SK-MEL-5 (cell line): ENCODE measurements at regions not wholly inside any gene's neighbourhood (a gene's known extent, or its start where the extent isn't known, plus 50 kb on each side); places are given as distances from the start of the nearest gene placed in this dataset.

Experiments
- DNase-seq: peaks from one replicate; pipeline ENCODE4 v3.0.0-alpha.2; 2016; ENCODE audit warnings: low read depth, low spot score
- in situ Hi-C: cut with HindIII; loops from 2 replicates; pipeline ENCODE4 v1.10.0; 2016; ENCODE audit warnings: low sequenced_read_pairs, high pct_unique_total_duplicates, low pct_unique_long_range_greater_than_20kb

GRCh38 chr17:55829995-55830612 is 79.3 kb downstream of the PCTP start:
- in situ Hi-C loops = no loop called here

GRCh38 chr17:55830699-55831471 is 80.0 kb downstream of the PCTP start:
- peak; percentile 16 for DNase-seq
- in situ Hi-C loops = no loop called here

More at GRCh38 chr17:55829995-55830612, 79.3 kb downstream of the PCTP start:
- no peak for DNase-seq

- in situ Hi-C loops = no loop called here
- DNase-seq = no peak
These were observed 82.5 kb downstream of the PCTP start for GRCh38 chr17:55833306-55833705.

GRCh38 chr17:55842405-55843158 is 91.7 kb downstream of the PCTP start:
- DNase-seq = no peak
- in situ Hi-C loops = no loop called here

- in situ Hi-C loops = no loop called here
- no peak for DNase-seq
These were observed 92.9 kb downstream of the PCTP start for GRCh38 chr17:55843785-55844184.

- DNase-seq = peak; percentile 56
- in situ Hi-C loops = no loop called here
These were observed 94.5 kb downstream of the PCTP start for GRCh38 chr17:55845385-55845784.

GRCh38 chr17:55846745-55847144 is 95.9 kb downstream of the PCTP start:
- in situ Hi-C loops = no loop called here
- no peak for DNase-seq

- DNase-seq = peak; percentile 16
These were observed 101.9 kb downstream of the PCTP start for GRCh38 chr17:55852734-55853133.

GRCh38 chr17:55859301-55859795 is 108.5 kb downstream of the PCTP start:
- in situ Hi-C loops = no loop called here
- no peak for DNase-seq

More at GRCh38 chr17:55852734-55853133, 101.9 kb downstream of the PCTP start:
- in situ Hi-C loops = no loop called here

GRCh38 chr17:55865072-55865762 is 114.4 kb downstream of the PCTP start:
- in situ Hi-C loops = no loop called here
- no peak for DNase-seq

- in situ Hi-C loops = no loop called here
- no peak for DNase-seq
These were observed 119.2 kb downstream of the PCTP start for GRCh38 chr17:55870044-55870443.

GRCh38 chr17:55872374-55872773 is 121.5 kb downstream of the PCTP start:
- no peak for DNase-seq
- in situ Hi-C loops = no loop called here

GRCh38 chr17:55873017-55873758 is 122.3 kb downstream of the PCTP start:
- in situ Hi-C loops = no loop called here
- no peak for DNase-seq

- DNase-seq = peak; percentile 24
These were observed 132.3 kb downstream of the PCTP start for GRCh38 chr17:55883149-55883548.

GRCh38 chr17:55887531-55887930 is 136.7 kb downstream of the PCTP start:
- in situ Hi-C loops = no loop called here
- no peak for DNase-seq

More at GRCh38 chr17:55883149-55883548, 132.3 kb downstream of the PCTP start:
- in situ Hi-C loops = no loop called here

- in situ Hi-C loops = no loop called here
- DNase-seq = no peak
These were observed 138.4 kb downstream of the PCTP start for GRCh38 chr17:55889271-55889670.

- no peak for DNase-seq
- in situ Hi-C loops = no loop called here
These were observed 144.4 kb downstream of the PCTP start for GRCh38 chr17:55895112-55895759.
